HCT116 (cell line): ENCODE measurements at regions not wholly inside any gene's neighbourhood (a gene's known extent, or its start where the extent isn't known, plus 50 kb on each side); places are given as distances from the start of the nearest gene placed in this dataset.
A peak's percentile ranks its signal among the peaks of the same experiment; 100 is the strongest.

Experiments
- ATAC-seq: fragments of 200-7000 bp; cut with Tn5 transposase; 2 replicates; pipeline ENCODE4 v1.9.1; 2020; ENCODE audit warnings: mild to moderate bottlenecking, moderate library complexity
- BruUV-seq: library from RNA; stranded (reverse); fragments of 400-500 nt; replicated peaks from 2 replicates; lab custom pipeline; 2021; lab: Mats Ljungman, UMichigan
- CTCF ChIA-PET: fragments of 300-600 bp; sonication (Branson Sonifier 250); formaldehyde crosslinking; loops from one replicate; lab custom pipeline; 2021; ENCODE audit warnings: antibody characterized with exemption; lab: Charles Lee
- POLR2A ChIA-PET: fragments of 300-600, 350-600 bp; sonication (Branson Sonifier 250); formaldehyde crosslinking; loops from one replicate; lab custom pipeline; 2021; ENCODE audit warnings: antibody characterized with exemption; lab: Charles Lee
- RAD21 ChIA-PET, 2 experiments: fragments of 300-600 bp; sonication (Branson Sonifier 250); formaldehyde crosslinking; loops; one replicate each; lab custom pipeline; 2023; ENCODE audit warnings: low total read pairs in 2 of 2; ENCODE audit not compliant: uncharacterized antibody in 2 of 2, unreplicated experiment in 2 of 2, low non-redundant PET in 1 of 2; lab: Charles Lee
- DNase-seq: peaks from one replicate; pipeline ENCODE4 v3.0.0-alpha.2; 2010; ENCODE audit warnings: low read depth, low spot score
- H2AFZ ChIP-seq: fragments of 200-600 bp; shearing (Covaris generic), sonication (generic); 2 replicates; pipeline ENCODE4 v1.6.1; 2017; ENCODE audit warnings: low read depth, mixed run types, mixed read lengths, antibody characterized with exemption, low read length; ENCODE audit not compliant: poor library complexity, severe bottlenecking
- H3K27ac ChIP-seq: 2 replicates; pipeline ENCODE4 v1.5.1; 2012; ENCODE audit warnings: low read depth, low read length
- H3K27me3 ChIP-seq: fragments of 200-600 bp; sonication (generic); 2 replicates; pipeline ENCODE4 v1.6.1; 2016; ENCODE audit warnings: mixed run types, low read length, mixed read lengths; ENCODE audit not compliant: insufficient read depth
- H3K36me3 ChIP-seq, 2 experiments: fragments of 200-500 bp in 1 of 2; fragments of 200-600 bp in 1 of 2; sonication (Bioruptor generic) in 1 of 2; sonication (generic) in 1 of 2; 2 replicates each; pipeline versions ENCODE4 v1.5.1 to v1.6.1; 2014 to 2016; ENCODE audit warnings: low read length in 2 of 2, inconsistent platforms in 1 of 2, mixed read lengths in 1 of 2, mixed run types in 1 of 2; ENCODE audit not compliant: insufficient read depth in 2 of 2, control insufficient read depth in 1 of 2
- H3K4me1 ChIP-seq, 2 experiments: fragments of 200-600 bp in 1 of 2; sonication (generic) in 1 of 2; 2 replicates each; pipeline versions ENCODE4 v1.5.1 to v1.6.1; 2012 to 2017; ENCODE audit warnings: low read length in 2 of 2, inconsistent platforms in 1 of 2, mild to moderate bottlenecking in 1 of 2, mixed read lengths in 1 of 2, mixed run types in 1 of 2, moderate library complexity in 1 of 2; ENCODE audit not compliant: insufficient read depth in 2 of 2, control insufficient read depth in 1 of 2
- H3K4me2 ChIP-seq: fragments of 200-600 bp; sonication (generic); 2 replicates; pipeline ENCODE4 v1.6.1; 2017; ENCODE audit warnings: mixed run types, low read length, mixed read lengths
- H3K4me3 ChIP-seq, 2 experiments: fragments of 200-600 bp in 1 of 2; sonication (generic) in 1 of 2; replicated peaks in 1 of 2; 2 replicates each; pipeline ENCODE4 v1.5.1; 2011 to 2016; ENCODE audit warnings: low read length in 2 of 2, control low read depth in 1 of 2, low read depth in 1 of 2, mild to moderate bottlenecking in 1 of 2, mixed read lengths in 1 of 2, mixed run types in 1 of 2
- H3K79me2 ChIP-seq: fragments of 200-600 bp; sonication (generic); 2 replicates; pipeline ENCODE4 v1.6.1; 2017; ENCODE audit warnings: mild to moderate bottlenecking, mixed run types, low read length, moderate library complexity, mixed read lengths; ENCODE audit not compliant: insufficient read depth
- H3K9ac ChIP-seq: fragments of 200-600 bp; sonication (generic); 2 replicates; pipeline ENCODE4 v1.6.1; 2016; ENCODE audit warnings: low read length, mixed read lengths
- H3K9me2 ChIP-seq: fragments of 200-600 bp; sonication (generic), shearing (Covaris generic); 2 replicates; pipeline ENCODE4 v1.6.1; 2017; ENCODE audit warnings: mixed run types, mild to moderate bottlenecking, moderate library complexity; ENCODE audit not compliant: insufficient read depth
- H3K9me3 ChIP-seq, 2 experiments: fragments of 200-500 bp in 1 of 2; fragments of 200-600 bp in 1 of 2; sonication (Bioruptor generic) in 1 of 2; sonication (generic) in 1 of 2; 2 replicates each; pipeline ENCODE4 v1.6.1; 2014 to 2017; ENCODE audit warnings: low read length in 2 of 2, mixed read lengths in 2 of 2, inconsistent platforms in 1 of 2, low read depth in 1 of 2, mild to moderate bottlenecking in 1 of 2, mixed run types in 1 of 2, moderate library complexity in 1 of 2; ENCODE audit not compliant: control insufficient read depth in 1 of 2, insufficient read depth in 1 of 2
- H4K20me1 ChIP-seq: fragments of 200-600 bp; sonication (generic), shearing (Covaris generic); 2 replicates; pipeline ENCODE4 v1.6.1; 2017; ENCODE audit warnings: mixed run types, mild to moderate bottlenecking, moderate library complexity; ENCODE audit not compliant: insufficient read depth
- CEBPB ChIP-seq: IDR thresholded peaks from 2 replicates; pipeline ENCODE4 v1.6.1; 2012; ENCODE audit warnings: low read depth
- EGR1 ChIP-seq: IDR thresholded peaks from 2 replicates; pipeline ENCODE4 v1.6.1; 2012; ENCODE audit warnings: low read depth
- EZH2phosphoT487 ChIP-seq: fragments of 200-600 bp; IDR thresholded peaks from 2 replicates; pipeline ENCODE4 v1.6.1; 2018; ENCODE audit warnings: antibody characterized with exemption, borderline replicate concordance
- FOSL1 ChIP-seq: IDR thresholded peaks from 2 replicates; pipeline ENCODE4 v1.6.1; 2012; ENCODE audit warnings: low read depth
- SIN3A ChIP-seq: IDR thresholded peaks from 2 replicates; pipeline ENCODE4 v1.6.1; 2012; ENCODE audit warnings: low read depth
- SRF ChIP-seq: IDR thresholded peaks from 2 replicates; pipeline ENCODE4 v1.6.1; 2012; ENCODE audit warnings: low read depth
- intact Hi-C: fragments of 100-400 bp; cut with micrococcal nuclease; formaldehyde crosslinking; loops from 2 replicates; pipeline ENCODE4 v1.10.0; 2022
- TF ChIP-seq, protein P1 (sequence below): IDR thresholded peaks from 2 replicates; pipeline ENCODE4 v1.6.1; 2012
- TF ChIP-seq, protein P2 (sequence below): IDR thresholded peaks from 2 replicates; pipeline ENCODE4 v1.6.1; 2011; ENCODE audit warnings: mild to moderate bottlenecking, low read length, moderate library complexity; ENCODE audit not compliant: insufficient replicate concordance; ENCODE audit errors: extremely low read depth

DNA sequence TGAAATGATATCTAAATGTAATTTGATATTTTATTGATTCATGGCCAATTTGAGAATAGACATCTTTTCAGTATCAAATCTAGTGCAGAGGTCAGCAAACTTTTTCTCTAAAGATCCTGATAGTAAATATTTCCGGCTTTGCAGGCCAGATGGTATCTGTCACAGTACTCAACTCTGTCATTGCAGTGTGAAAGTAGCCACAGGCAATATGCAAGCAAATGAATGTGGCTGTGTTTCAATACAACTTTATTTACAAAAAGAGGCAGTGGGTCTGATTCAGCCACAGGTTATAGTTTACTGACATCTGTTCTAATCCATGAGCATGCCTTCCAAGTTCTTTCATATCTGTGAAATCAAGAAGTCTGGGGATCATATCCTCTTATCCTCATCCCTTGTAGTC is 221.2 kb downstream of the PRDM2 start:
- Histone ChIP-seq H3K9ac (no peak overlapping the region), H3K27me3 (no peaks in the 10 kb centered on the region), H3K4me2 (peak overlapping the region; percentile 35; the same call in 1 of the 2 replicates), H3K9me3 (no peaks in the 10 kb centered on the region), H3K27ac (peak overlapping the region; percentile 57; the same call in 1 of the 2 replicates), H2AFZ (no peak overlapping the region), H3K79me2 (no peaks in the 10 kb centered on the region), H3K4me3 (no peak overlapping the region), H4K20me1 (no peaks in the 10 kb centered on the region), H3K9me2 (no peaks in the 10 kb centered on the region), H3K4me1 (peaks cover 12 to 18% of the 10 kb centered on the region in 2 experiments), H3K36me3 (no peaks in the 10 kb centered on the region)
- ChIA-PET POLR2A (no interaction called here), RAD21 (no interaction called here), CTCF (no interaction called here)
- intact Hi-C loops, result no loop called here
- no TSS peak for BruUV-seq
- DNase-seq, result no peak
- ATAC-seq, result no peak
- no peak for TF ChIP-seq EZH2phosphoT487
- TF ChIP-seq FOSL1, result no peak
- TF ChIP-seq, protein P1, sequence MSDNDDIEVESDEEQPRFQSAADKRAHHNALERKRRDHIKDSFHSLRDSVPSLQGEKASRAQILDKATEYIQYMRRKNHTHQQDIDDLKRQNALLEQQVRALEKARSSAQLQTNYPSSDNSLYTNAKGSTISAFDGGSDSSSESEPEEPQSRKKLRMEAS, result no peak
- TF ChIP-seq, protein P2, sequence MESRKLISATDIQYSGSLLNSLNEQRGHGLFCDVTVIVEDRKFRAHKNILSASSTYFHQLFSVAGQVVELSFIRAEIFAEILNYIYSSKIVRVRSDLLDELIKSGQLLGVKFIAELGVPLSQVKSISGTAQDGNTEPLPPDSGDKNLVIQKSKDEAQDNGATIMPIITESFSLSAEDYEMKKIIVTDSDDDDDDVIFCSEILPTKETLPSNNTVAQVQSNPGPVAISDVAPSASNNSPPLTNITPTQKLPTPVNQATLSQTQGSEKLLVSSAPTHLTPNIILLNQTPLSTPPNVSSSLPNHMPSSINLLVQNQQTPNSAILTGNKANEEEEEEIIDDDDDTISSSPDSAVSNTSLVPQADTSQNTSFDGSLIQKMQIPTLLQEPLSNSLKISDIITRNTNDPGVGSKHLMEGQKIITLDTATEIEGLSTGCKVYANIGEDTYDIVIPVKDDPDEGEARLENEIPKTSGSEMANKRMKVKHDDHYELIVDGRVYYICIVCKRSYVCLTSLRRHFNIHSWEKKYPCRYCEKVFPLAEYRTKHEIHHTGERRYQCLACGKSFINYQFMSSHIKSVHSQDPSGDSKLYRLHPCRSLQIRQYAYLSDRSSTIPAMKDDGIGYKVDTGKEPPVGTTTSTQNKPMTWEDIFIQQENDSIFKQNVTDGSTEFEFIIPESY, result no peak
- TF ChIP-seq SIN3A, result no peak
- TF ChIP-seq SRF, result no peak
- TF ChIP-seq CEBPB, result no peak
- TF ChIP-seq EGR1, result no peak
